GOT3 (cell line): ENCODE measurements at regions not wholly inside any gene's neighbourhood (a gene's known extent, or its start where the extent isn't known, plus 50 kb on each side); places are given as distances from the start of the nearest gene placed in this dataset.

ENCODE experiments used
- DNase-seq: peaks from one replicate; lab custom pipeline; 2025; ENCODE audit warnings: mixed read lengths; lab: John Stamatoyannopoulos, UW

DNA sequence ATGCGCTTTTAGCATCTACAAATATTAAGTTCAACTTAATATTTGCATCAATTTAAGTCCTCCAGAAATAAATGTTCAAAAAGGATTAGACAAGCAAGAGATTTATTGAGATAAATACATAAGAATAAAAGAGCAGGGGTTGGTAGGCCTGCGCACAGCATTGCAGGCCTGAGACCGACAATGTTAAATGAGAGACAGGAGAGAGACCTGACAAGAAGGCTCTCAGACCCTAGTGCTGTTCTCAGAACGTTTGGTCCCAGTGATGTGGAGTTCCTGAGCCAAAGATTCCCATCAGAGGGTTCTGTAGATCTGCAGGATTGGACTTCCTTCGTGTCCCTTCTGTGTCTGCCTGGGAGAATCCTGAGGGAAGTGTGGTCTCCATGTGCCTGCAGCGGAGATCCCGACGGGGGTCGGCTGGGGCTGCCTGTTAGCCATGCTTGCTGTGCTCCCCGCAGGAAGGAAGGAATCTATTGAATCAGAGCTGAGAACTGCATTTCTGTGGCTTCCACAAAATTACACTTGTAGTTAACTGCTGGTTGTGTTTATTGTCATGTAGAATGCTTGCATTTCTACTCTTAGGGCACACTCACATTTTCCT is 369.9 kb upstream of the SLC10A2 start:
- no peak for DNase-seq

DNA sequence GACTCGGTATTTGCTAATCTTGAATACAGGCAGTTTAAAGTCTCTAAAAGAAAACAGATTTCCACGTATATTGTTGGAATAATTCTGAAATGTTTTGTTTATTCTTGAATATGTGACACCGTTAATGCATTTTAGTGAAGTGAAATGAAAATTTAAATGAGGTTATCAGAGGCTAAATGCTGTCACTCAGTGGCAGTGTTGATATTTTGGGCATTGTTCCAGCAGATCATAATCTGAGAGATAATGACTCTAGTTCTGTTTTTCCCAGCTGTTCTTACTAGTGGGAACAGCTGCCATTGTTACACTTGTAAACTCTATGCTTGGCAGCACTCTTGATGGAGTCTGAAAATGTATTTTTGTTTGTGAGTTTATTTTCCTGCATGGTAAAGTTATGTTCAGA is 365.6 kb upstream of the SLC10A2 start:
- DNase-seq: no peak

- no peak for DNase-seq
Measured at GRCh38 chr13:103430368-103430767, 364.2 kb upstream of the SLC10A2 start.

DNA sequence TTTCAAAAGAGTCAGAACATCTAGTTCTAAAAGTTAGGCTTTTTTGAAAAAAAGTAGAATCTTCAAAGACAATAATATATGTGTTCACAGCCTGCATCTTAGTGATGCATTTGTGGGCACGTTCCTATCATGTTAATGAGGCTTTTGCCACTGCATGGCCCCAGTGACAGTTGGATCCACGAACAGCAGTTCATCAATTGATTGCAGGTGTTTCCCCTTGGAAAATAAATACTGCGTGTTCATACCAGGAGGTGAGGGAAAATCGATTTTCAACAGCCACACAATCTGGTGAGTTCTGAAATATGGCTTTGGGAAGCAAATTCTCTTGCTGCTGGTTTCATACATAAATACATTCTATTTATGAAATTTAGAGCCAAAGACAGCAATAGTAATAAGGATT is 343.8 kb upstream of the SLC10A2 start:
- DNase-seq: no peak

DNA sequence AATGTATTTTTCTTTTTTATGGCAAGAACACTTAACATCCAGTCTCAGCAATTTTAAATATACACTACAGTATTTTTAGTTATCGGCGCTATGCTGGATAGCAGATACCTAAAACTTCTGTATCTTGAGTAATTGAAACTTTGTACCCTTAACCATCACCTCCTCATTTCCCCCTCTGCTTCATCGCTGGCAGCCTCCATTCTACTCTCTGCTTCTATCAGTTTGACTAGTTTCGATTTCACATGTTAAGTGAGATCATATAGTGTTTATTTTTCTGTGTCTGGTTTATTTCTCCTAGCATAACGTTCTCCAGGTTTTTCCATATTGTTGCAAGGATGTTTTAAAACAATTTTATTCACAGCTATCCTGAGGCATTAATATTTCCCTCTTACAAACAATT is 340.8 kb upstream of the SLC10A2 start:
- DNase-seq: no peak

- no peak for DNase-seq
Measured at GRCh38 chr13:103405297-103405696, 339.1 kb upstream of the SLC10A2 start.

- DNase-seq: no peak
Measured at GRCh38 chr13:103403814-103404213, 337.6 kb upstream of the SLC10A2 start.

GRCh38 chr13:103403148-103403740 is 337.0 kb upstream of the SLC10A2 start:
- no peak for DNase-seq

- DNase-seq: no peak
Measured at GRCh38 chr13:103395139-103395538, 328.9 kb upstream of the SLC10A2 start.

DNA sequence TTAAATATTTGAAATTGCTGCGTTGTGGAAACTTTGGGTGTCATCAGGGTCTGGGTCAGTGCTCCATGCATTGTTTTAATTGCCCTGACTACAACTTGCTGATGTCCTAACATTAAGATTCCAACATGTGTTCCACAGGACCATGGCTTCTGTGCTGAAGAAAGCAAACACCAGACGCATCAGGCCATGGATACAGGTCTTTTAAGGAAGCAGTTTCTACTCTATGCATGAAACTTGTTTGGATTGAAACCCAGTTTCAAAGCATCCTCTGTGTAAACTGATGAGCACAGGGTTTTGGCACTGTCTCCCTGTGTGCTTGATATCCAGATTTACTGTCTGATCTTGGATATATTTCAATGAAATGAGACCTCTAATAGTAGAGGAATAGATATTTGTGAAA is 328.4 kb upstream of the SLC10A2 start:
- no peak for DNase-seq

DNA sequence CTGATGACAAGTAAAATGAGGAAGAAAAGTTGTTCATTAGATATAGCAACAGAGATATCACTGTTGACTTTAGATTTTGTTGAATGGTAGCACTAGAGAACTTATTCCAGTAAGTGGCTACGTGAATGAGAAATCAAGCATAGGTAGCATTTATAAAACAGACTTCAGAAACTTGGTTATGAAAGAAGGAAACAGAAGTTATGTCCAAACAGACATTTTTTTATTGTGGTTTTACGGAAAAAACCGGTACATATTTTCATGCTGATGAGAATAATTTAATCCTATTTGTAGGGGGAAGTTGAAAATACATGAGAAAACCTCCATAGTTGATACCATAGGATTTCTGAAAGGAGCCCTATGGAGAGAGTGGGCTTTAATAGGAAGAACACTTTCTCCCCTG is 325.7 kb upstream of the SLC10A2 start:
- no peak for DNase-seq

DNA sequence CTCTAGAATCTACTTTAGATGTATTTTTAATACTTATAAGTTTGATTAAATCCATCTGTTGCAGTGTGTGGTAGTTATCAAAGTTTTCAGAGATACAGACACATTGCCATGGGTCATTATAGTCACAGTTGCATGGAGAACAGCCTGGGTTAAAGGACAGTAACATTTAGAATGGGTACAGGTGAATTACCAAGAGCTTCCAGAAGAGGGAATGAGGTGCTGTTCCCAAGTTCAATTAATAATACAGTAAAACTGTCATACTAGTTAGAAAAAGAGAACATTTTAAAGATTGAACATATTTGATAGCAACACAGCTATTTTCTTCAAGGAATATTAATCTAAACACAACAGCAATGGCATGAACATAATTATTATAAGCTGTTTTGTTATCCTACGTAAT is 322.6 kb upstream of the SLC10A2 start:
- DNase-seq: no peak

- no peak for DNase-seq
Measured at GRCh38 chr13:103386341-103386740, 320.1 kb upstream of the SLC10A2 start.

GRCh38 chr13:103373916-103374315 is 307.7 kb upstream of the SLC10A2 start:
- DNase-seq: no peak

- no peak for DNase-seq
Measured at GRCh38 chr13:103371271-103371670, 305.1 kb upstream of the SLC10A2 start.

- no peak for DNase-seq
Measured at GRCh38 chr13:103370790-103371189, 304.6 kb upstream of the SLC10A2 start.

DNA sequence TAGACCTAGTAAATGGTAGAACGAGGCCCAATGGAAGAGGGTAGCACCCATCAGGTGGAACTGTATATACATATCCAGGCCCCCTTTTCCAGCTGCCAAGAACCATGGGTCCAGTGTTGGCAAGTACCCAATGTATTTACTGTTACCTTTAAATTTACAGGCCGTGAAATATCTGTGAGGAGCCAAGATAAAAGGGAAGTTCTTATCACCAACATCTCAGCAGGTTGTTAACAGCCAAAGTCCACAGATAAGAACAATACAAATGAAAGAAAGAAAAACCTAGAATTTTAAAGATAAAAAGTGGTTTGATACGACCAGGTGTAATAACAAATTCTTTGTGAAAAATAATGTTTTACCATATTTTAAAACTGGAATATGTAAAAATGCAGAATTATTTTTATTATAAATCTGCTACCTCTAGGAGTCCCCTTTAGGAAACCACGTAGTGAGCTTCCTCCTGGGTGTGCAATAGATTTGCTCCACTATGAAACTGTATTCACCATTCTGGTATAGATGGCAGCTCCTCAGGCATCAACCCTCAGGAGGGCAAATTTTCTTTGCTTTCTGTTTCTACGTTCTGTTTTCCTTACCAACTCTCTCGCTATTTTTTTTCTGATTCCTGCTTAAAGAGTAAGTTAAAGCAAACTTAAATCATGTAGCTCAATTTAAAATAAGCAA is 292.2 kb upstream of the SLC10A2 start:
- no peak for DNase-seq

GRCh38 chr13:103356226-103356864 is 290.1 kb upstream of the SLC10A2 start:
- DNase-seq: no peak

GRCh38 chr13:103354171-103354570 is 288.0 kb upstream of the SLC10A2 start:
- no peak for DNase-seq

DNA sequence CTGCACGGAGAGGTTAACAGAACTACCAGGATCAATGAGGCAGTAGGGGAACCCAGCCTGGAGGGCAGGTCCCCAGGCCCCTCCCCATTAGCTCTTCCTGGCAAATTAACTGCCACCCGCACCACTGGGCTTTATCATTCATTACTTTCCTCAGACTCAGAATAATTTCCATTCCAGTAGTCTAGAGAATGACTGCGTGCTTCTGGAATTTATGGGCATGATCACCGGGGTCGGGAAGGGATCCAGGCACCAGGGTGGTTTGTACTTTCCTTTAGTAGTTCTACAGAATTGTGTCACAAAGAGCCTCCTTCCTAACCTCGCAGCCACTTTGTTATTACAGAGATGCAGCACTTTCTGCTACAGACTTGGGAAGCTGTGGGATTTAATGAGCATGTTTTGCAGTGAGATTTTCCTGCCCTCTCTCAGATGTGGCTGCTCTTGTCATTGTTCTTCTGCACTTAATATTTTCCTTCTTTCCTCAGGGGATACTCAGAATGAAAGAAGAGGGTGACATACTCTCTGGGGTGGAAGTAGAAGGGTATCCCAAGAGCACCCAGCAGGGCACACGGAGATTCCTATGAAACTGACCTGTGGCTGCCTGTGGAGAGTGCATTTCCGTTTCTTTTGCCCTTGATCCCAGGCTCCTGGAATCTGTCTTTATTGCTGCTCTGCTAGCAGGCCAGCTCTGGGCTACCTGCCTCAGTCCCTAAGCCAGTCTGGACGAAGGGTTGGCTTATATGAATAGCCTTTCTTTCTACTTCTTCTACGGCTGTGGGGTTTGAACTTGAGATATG is 285.0 kb upstream of the SLC10A2 start:
- DNase-seq: no peak

- no peak for DNase-seq
Measured at GRCh38 chr13:103350147-103350546, 283.9 kb upstream of the SLC10A2 start.

DNA sequence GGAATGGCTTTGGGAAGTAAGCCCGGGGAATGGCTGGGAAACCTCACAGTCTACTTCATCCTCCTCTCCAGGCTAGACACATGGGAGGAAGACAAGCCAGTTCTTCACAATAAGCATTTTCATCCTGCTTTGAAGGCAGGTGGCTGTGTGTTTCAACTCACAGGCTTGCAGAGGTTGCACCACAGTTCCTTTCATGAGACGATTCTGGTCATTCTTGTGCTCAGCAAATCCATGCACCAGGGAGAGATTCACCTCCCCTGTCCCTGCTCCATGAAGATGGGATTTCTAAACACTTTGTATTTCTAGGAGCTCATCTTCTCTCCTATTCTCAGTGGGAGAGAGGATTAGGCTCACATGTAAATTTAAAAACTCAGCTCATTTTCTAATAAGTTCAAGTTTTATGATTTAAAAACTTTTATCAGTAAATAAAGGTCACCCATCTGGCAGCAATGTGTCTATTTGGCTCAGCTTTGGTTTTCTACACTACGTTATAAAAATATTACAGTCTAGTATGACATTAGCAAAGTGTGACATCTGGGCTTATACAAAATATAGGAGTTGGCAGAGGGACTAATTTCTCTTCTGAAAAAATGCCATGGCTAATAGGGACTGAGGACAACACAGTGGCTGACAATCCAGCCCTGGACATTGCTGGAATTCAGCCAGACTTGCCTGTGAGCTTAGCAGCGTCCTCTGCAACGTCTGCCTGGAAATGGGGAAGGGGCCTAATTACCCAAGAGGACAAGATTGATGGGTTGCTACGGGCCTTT is 283.2 kb upstream of the SLC10A2 start:
- no peak for DNase-seq
